A549 (cell line): ENCODE measurements at regions not wholly inside any gene's neighbourhood (a gene's known extent, or its start where the extent isn't known, plus 50 kb on each side); places are given as distances from the start of the nearest gene placed in this dataset.

ENCODE experiments used
- CHD2 ChIP-seq: fragments of 150-350 bp; IDR thresholded peaks from 2 replicates; pipeline ENCODE4 v1.6.1; 2014; ENCODE audit warnings: low read length; ENCODE audit not compliant: partially characterized antibody
- CTCF ChIP-seq: fragments of >200 bp; sonication (Bioruptor Twin); formaldehyde crosslinking; IDR thresholded peaks from 3 replicates; pipeline ENCODE4 v1.5.1; 2016
- HOXA7 ChIP-seq: fragments of 250-450 bp; sonication (Bioruptor Pico); IDR thresholded peaks from 2 replicates; pipeline ENCODE4 v1.5.0; 2020; ENCODE audit warnings: mild to moderate bottlenecking, moderate library complexity
- JUNB ChIP-seq: fragments of >200 bp; sonication (Bioruptor Twin); formaldehyde crosslinking; IDR thresholded peaks from 2 replicates; pipeline ENCODE4 v1.6.1; 2016
- KDM1A ChIP-seq: fragments of 200-600 bp; sonication (generic); IDR thresholded peaks from 2 replicates; pipeline ENCODE4 v1.6.1; 2016; ENCODE audit warnings: low read depth, mild to moderate bottlenecking
- POLR2A ChIP-seq: IDR thresholded peaks from 2 replicates; pipeline ENCODE4 v1.6.1; 2012; ENCODE audit warnings: mild to moderate bottlenecking, low read length
- RAD21 ChIP-seq, 2 experiments: fragments of >200 bp in 1 of 2; sonication (Bioruptor Twin) in 1 of 2; formaldehyde crosslinking in 1 of 2; IDR thresholded peaks in 1 of 2; conservative IDR thresholded peaks in 1 of 2; 2 replicates in 1 of 2; 3 replicates in 1 of 2; pipeline ENCODE4 v1.6.1; 2012 to 2018; ENCODE audit warnings: inconsistent platforms in 1 of 2
- RFX5 ChIP-seq: fragments of 450-650 bp; IDR thresholded peaks from 2 replicates; pipeline ENCODE4 v1.7.1; 2014; ENCODE audit warnings: antibody characterized with exemption, mild to moderate bottlenecking, moderate library complexity
- TF ChIP-seq, protein P1 (sequence below): fragments of 200-600 bp; sonication (generic); IDR thresholded peaks from 2 replicates; pipeline ENCODE4 v1.6.1; 2016; ENCODE audit warnings: antibody characterized with exemption, mild to moderate bottlenecking, moderate library complexity
- TF ChIP-seq, protein P2 (sequence below): fragments of 250-450 bp; sonication (Bioruptor Pico); IDR thresholded peaks from 2 replicates; pipeline ENCODE4 v1.5.0; 2021; ENCODE audit warnings: mild to moderate bottlenecking, moderate library complexity, borderline replicate concordance

GRCh38 chr6:11379805-11380204, 147.3 kb upstream of the NEDD9 start:
- TF ChIP-seq CTCF (no peak), POLR2A (no peak), CHD2 (no peak), RAD21 (conservative IDR thresholded peaks at IDR 0.05 in 1 of 2, IDR thresholded peaks at IDR 0.05 in 1 of 2) (no peak), RFX5 (no peak), JUNB (no peak), KDM1A (no peak), HOXA7 (CRISPR knock-in tag) (no peak)
- TF ChIP-seq, protein P1, sequence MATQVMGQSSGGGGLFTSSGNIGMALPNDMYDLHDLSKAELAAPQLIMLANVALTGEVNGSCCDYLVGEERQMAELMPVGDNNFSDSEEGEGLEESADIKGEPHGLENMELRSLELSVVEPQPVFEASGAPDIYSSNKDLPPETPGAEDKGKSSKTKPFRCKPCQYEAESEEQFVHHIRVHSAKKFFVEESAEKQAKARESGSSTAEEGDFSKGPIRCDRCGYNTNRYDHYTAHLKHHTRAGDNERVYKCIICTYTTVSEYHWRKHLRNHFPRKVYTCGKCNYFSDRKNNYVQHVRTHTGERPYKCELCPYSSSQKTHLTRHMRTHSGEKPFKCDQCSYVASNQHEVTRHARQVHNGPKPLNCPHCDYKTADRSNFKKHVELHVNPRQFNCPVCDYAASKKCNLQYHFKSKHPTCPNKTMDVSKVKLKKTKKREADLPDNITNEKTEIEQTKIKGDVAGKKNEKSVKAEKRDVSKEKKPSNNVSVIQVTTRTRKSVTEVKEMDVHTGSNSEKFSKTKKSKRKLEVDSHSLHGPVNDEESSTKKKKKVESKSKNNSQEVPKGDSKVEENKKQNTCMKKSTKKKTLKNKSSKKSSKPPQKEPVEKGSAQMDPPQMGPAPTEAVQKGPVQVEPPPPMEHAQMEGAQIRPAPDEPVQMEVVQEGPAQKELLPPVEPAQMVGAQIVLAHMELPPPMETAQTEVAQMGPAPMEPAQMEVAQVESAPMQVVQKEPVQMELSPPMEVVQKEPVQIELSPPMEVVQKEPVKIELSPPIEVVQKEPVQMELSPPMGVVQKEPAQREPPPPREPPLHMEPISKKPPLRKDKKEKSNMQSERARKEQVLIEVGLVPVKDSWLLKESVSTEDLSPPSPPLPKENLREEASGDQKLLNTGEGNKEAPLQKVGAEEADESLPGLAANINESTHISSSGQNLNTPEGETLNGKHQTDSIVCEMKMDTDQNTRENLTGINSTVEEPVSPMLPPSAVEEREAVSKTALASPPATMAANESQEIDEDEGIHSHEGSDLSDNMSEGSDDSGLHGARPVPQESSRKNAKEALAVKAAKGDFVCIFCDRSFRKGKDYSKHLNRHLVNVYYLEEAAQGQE, result no peak
- TF ChIP-seq, protein P2, sequence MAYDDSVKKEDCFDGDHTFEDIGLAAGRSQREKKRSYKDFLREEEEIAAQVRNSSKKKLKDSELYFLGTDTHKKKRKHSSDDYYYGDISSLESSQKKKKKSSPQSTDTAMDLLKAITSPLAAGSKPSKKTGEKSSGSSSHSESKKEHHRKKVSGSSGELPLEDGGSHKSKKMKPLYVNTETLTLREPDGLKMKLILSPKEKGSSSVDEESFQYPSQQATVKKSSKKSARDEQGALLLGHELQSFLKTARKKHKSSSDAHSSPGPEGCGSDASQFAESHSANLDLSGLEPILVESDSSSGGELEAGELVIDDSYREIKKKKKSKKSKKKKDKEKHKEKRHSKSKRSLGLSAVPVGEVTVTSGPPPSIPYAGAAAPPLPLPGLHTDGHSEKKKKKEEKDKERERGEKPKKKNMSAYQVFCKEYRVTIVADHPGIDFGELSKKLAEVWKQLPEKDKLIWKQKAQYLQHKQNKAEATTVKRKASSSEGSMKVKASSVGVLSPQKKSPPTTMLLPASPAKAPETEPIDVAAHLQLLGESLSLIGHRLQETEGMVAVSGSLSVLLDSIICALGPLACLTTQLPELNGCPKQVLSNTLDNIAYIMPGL (CRISPR knock-in tag), result no peak
